GM18499 (cell line): ENCODE measurements at regions not wholly inside any gene's neighbourhood (a gene's known extent, or its start where the extent isn't known, plus 50 kb on each side); places are given as distances from the start of the nearest gene placed in this dataset.

ENCODE experiments used
- ATAC-seq: cut with Tn5 transposase; IDR thresholded peaks from one replicate; pipeline ENCODE4 v1.9.1; 2021; ENCODE audit warnings: moderate number of reproducible peaks; ENCODE audit not compliant: insufficient read depth, unreplicated experiment

GRCh38 chr3:193779933-193780332 is 186.9 kb downstream of the OPA1 start:
- ATAC-seq, result no peak

- no peak for ATAC-seq
Observed at GRCh38 chr3:193780397-193780796, 187.4 kb downstream of the OPA1 start.

GRCh38 chr3:193780810-193781478 is 187.9 kb downstream of the OPA1 start:
- no peak for ATAC-seq

DNA sequence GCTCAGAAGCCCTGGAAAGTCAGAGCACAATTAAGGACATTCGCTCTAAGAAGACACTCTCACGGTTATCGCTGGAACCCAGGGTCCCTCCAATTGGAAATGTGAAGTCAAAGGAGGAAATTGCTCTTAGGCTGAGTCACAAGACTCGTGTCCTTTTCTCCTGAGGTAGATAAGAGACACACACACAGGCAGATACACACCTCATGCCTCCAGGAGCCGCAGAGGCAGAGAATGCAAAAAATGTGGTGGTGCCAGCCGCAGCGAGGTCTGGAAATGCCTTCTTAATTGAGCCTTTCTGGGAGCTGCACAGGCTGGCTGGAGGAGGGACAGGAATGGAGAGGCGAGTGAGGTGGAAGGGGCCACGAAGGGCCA is 189.3 kb downstream of the OPA1 start:
- ATAC-seq, result no peak

- ATAC-seq, result no peak
Observed at GRCh38 chr3:193782747-193783146, 189.7 kb downstream of the OPA1 start.

GRCh38 chr3:193783166-193783896 is 190.3 kb downstream of the OPA1 start:
- ATAC-seq, result no peak

GRCh38 chr3:193784822-193785221 is 191.8 kb downstream of the OPA1 start:
- ATAC-seq, result no peak

- no peak for ATAC-seq
Observed at GRCh38 chr3:193787496-193787870, 194.5 kb downstream of the OPA1 start.

GRCh38 chr3:193788189-193788991 is 195.4 kb downstream of the OPA1 start:
- no peak for ATAC-seq

DNA sequence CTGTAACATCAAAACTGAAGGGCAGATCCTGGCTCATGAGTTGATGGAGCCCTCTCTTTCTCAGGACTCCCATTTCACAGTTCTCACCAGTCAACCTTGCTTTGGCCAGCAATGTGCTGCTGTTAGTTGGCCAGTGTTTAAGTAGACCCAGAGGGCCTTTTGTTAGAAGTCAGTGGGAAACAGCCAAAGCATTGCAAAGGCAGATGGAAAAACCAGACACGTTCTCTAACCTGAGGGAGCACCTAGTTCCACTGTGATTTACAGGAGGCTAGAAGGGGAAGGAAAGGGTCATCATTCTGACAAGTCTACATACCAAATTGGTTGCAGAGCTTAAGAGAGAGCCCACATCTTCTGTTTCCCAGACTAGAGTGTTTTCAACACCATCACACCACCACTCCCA is 196.4 kb downstream of the OPA1 start:
- no peak for ATAC-seq

- no peak for ATAC-seq
Observed at GRCh38 chr3:193790086-193790990, 197.3 kb downstream of the OPA1 start.

GRCh38 chr3:193791041-193792032 is 198.3 kb downstream of the OPA1 start:
- no peak for ATAC-seq

GRCh38 chr3:193793123-193793522 is 200.1 kb downstream of the OPA1 start:
- no peak for ATAC-seq

- ATAC-seq, result no peak
Observed at GRCh38 chr3:193794002-193794881, 201.2 kb downstream of the OPA1 start.

- ATAC-seq, result no peak
Observed at GRCh38 chr3:193795062-193795690, 202.2 kb downstream of the OPA1 start.

DNA sequence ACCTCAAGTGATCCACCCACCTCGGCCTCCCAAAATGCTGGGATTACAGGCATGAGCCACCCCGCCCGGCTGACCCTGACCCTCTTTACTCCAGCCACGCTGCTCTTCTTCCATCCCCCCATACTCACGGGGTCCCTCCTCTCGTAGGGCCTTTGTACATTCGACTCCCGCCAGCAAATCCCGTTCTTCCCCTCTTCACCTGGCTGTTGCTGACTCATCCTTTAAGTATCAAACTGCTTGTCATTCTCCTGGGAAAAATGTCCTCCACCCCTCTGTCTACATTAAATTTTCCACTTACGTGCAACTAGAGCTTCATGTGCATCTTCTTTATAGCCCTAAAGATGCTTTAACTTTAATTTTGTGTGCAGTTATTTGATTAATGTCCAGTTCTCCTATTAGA is 203.1 kb downstream of the OPA1 start:
- ATAC-seq, result no peak

GRCh38 chr3:193797566-193797965 is 204.6 kb downstream of the OPA1 start:
- ATAC-seq, result no peak

- no peak for ATAC-seq
Observed at GRCh38 chr3:193798051-193798450, 205.0 kb downstream of the OPA1 start.
